ENCODE measurements at regions not wholly inside any gene's neighbourhood (a gene's known extent, or its start where the extent isn't known, plus 50 kb on each side); places are given as distances from the start of the nearest gene placed in this dataset.

DNA sequence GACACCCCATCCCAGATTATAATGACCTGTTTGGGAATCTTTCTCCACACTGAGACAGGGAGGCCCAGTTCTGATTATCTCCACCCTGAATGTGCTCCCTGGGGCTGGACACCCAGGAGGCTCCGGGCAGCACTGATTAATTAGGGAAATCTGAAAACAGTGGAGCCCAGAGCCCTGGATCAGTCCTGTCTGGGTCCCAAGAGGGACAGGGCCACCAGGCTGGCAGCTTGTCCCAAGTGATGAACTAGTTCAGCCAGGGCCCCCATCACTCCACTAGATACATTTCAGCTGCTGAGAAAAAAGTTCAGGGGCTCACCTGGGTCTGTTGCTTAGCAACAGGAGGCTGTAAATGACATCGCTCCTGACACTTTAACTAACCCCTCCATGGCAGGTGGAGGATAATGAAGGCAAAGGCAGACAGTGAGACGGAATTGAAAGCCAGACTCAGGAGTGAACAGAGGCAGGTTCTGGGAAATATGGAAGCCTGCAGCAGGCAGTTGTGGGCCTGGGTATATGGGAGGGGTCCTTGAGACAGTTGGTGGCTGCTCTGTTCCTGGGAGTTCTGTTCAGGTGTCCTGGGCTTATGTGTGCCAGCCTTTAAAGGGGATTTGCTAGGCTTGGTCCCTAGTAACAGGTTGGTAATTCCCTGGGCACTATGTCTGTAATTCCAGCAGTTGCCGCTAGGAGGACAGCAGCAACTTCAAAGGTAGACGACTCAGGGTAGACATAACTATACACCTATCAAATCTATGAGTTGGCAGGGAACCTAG lies 78.3 kb upstream of the CTNNBL1 start:
- TF ChIP-seq, protein P1, sequence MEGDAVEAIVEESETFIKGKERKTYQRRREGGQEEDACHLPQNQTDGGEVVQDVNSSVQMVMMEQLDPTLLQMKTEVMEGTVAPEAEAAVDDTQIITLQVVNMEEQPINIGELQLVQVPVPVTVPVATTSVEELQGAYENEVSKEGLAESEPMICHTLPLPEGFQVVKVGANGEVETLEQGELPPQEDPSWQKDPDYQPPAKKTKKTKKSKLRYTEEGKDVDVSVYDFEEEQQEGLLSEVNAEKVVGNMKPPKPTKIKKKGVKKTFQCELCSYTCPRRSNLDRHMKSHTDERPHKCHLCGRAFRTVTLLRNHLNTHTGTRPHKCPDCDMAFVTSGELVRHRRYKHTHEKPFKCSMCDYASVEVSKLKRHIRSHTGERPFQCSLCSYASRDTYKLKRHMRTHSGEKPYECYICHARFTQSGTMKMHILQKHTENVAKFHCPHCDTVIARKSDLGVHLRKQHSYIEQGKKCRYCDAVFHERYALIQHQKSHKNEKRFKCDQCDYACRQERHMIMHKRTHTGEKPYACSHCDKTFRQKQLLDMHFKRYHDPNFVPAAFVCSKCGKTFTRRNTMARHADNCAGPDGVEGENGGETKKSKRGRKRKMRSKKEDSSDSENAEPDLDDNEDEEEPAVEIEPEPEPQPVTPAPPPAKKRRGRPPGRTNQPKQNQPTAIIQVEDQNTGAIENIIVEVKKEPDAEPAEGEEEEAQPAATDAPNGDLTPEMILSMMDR (IDR thresholded peaks at IDR 0.05; ENCODE audit: control extremely low read depth, extremely low read depth), result no peak
- no peaks in the 10 kb centered on the region for H3K27me3 ChIP-seq (ENCODE audit: control insufficient read depth in 3 of 3, insufficient read depth in 3 of 3, low read length in 2 of 3)
- no peak for ATAC-seq (ENCODE audit: insufficient read depth, low FRiP score)

DNA sequence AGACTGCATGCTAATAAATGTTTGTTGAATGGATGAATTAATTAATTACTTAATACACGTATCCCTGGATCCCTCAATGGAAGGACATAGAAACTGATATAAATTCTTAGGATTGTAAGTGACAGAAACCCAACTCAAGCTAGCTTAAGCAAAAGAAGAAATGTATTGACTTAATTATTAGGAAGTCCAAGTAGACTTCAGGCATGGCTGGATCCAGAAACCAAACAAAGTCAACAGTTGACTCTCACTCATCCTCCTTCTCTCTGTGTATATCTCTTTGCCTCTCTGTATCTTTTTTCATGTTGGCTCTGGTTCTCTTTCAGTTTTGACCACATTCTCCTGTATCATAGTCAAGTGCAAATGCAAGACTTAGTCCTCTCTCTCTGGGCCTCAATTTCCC lies 82.0 kb upstream of the CTNNBL1 start:
- Histone ChIP-seq H3K4me3 (no peak overlapping the region), H3K27me3 (ENCODE audit: control insufficient read depth in 3 of 3, insufficient read depth in 3 of 3, low read length in 2 of 3) (no peaks in the 10 kb centered on the region), H3K9me3 (ENCODE audit: control insufficient read depth in 4 of 4, insufficient read depth in 3 of 4, low read length in 3 of 4) (peaks cover 0 to 2% (median 0%) of the 10 kb centered on the region in 4 donors), H3K4me1 (ENCODE audit: control insufficient read depth in 5 of 5, insufficient read depth in 5 of 5, low read length in 5 of 5) (no peaks in the 10 kb centered on the region), H3K36me3 (ENCODE audit: control insufficient read depth in 4 of 4, insufficient read depth in 4 of 4, low read length in 4 of 4) (no peaks in the 10 kb centered on the region), H3K9ac (ENCODE audit: insufficient read depth in 1 of 2, low read length in 2 of 2) (no peak overlapping the region), H3K27ac (ENCODE audit: low read depth in 1 of 2, low read length in 1 of 2) (no peak overlapping the region)
- TF ChIP-seq, protein P1 (IDR thresholded peaks at IDR 0.05; ENCODE audit: control extremely low read depth, extremely low read depth), result no peak
- DNase-seq, result no peak
- 89 to 94% methylated on average over 1 of the region's 1 CpG for WGBS, 2 donors
- no peak for ATAC-seq (ENCODE audit: insufficient read depth, low FRiP score)

More for the DNA sequence above, 78.3 kb upstream of the CTNNBL1 start:
- no peaks in the 10 kb centered on the region for H3K36me3 ChIP-seq (ENCODE audit: control insufficient read depth in 4 of 4, insufficient read depth in 4 of 4, low read length in 4 of 4)
- no peaks in the 10 kb centered on the region for H3K9me3 ChIP-seq (ENCODE audit: control insufficient read depth in 4 of 4, insufficient read depth in 3 of 4, low read length in 3 of 4)
- no peak overlapping the region for H3K9ac ChIP-seq (ENCODE audit: insufficient read depth in 1 of 2, low read length in 2 of 2)
- WGBS, 2 donors, result 40 to 45% methylated on average over 5 of the region's 5 CpGs
- no peaks in the 10 kb centered on the region for H3K4me1 ChIP-seq (ENCODE audit: control insufficient read depth in 5 of 5, insufficient read depth in 5 of 5, low read length in 5 of 5)
- H3K4me3 ChIP-seq, result no peak overlapping the region
- DNase-seq, result no peak
- H3K27ac ChIP-seq (ENCODE audit: low read depth in 1 of 2, low read length in 1 of 2), result no peak overlapping the region

DNA sequence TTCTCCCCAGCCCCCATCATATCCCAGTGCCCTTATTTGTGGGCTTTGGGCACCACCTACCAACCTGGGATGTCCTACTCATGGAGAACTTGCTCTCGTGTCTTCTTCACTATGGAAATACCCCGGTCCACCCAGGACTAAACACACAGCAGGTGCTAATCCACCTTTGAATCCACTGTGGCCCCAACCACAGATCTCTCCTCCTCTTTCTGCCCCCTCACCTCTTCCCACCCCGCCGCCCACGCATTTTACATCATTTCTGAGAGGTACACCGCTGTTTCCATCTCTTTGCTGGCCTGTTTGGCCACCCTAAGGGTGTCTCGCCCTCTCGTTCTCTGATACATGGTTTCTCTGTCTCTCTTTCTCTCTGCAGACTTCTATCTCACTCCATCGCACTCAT lies 82.5 kb upstream of the CTNNBL1 start:
- Histone ChIP-seq H3K36me3 (ENCODE audit: control insufficient read depth in 4 of 4, insufficient read depth in 4 of 4, low read length in 4 of 4) (no peaks in the 10 kb centered on the region), H3K9ac (ENCODE audit: insufficient read depth in 1 of 2, low read length in 2 of 2) (no peak overlapping the region), H3K27ac (ENCODE audit: low read depth in 1 of 2, low read length in 1 of 2) (no peak overlapping the region), H3K27me3 (ENCODE audit: control insufficient read depth in 3 of 3, insufficient read depth in 3 of 3, low read length in 2 of 3) (no peaks in the 10 kb centered on the region), H3K4me1 (ENCODE audit: control insufficient read depth in 5 of 5, insufficient read depth in 5 of 5, low read length in 5 of 5) (no peaks in the 10 kb centered on the region), H3K4me3 (no peak overlapping the region), H3K9me3 (ENCODE audit: control insufficient read depth in 4 of 4, insufficient read depth in 3 of 4, low read length in 3 of 4) (peaks cover 0 to 2% (median 0%) of the 10 kb centered on the region in 4 donors)
- DNase-seq, result no peak
- ATAC-seq (ENCODE audit: insufficient read depth, low FRiP score), result no peak
- 82 to 86% methylated on average over 9 of the region's 9 CpGs for WGBS, 2 donors
- TF ChIP-seq, protein P1 (IDR thresholded peaks at IDR 0.05; ENCODE audit: control extremely low read depth, extremely low read depth), result no peak

Measured in lung (tissue), 11 donors.